Karpas-422 (cell line): ENCODE measurements at regions not wholly inside any gene's neighbourhood (a gene's known extent, or its start where the extent isn't known, plus 50 kb on each side); places are given as distances from the start of the nearest gene placed in this dataset.

Source experiments
- DNase-seq: peaks from one replicate; pipeline ENCODE4 v3.0.0-alpha.2; 2015
- H2AFZ ChIP-seq: fragments of 200-600 bp; sonication (generic); 2 replicates; pipeline ENCODE4 v1.6.1; 2014; ENCODE audit warnings: antibody characterized with exemption, low read length, mixed read lengths
- H3K27ac ChIP-seq: fragments of 200-600 bp; sonication (generic); 2 replicates; pipeline ENCODE4 v1.5.1; 2014; ENCODE audit warnings: mild to moderate bottlenecking, low read length, moderate library complexity
- H3K27me3 ChIP-seq: fragments of 200-600 bp; sonication (generic); 2 replicates; pipeline ENCODE4 v1.6.1; 2014; ENCODE audit warnings: low read length, mixed read lengths
- H3K36me3 ChIP-seq: fragments of 200-600 bp; sonication (generic); 2 replicates; pipeline ENCODE4 v1.6.1; 2014; ENCODE audit warnings: low read length, mixed read lengths; ENCODE audit not compliant: insufficient read depth
- H3K4me1 ChIP-seq: fragments of 200-600 bp; sonication (generic); 2 replicates; pipeline ENCODE4 v1.6.1; 2014; ENCODE audit warnings: mild to moderate bottlenecking, low read length, mixed read lengths
- H3K4me2 ChIP-seq: fragments of 200-600 bp; sonication (generic); 2 replicates; pipeline ENCODE4 v1.6.1; 2014; ENCODE audit warnings: low read length, low read depth, mild to moderate bottlenecking; ENCODE audit not compliant: poor library complexity, severe bottlenecking
- H3K4me3 ChIP-seq: fragments of 200-600 bp; sonication (generic); 2 replicates; pipeline ENCODE4 v1.5.1; 2014; ENCODE audit warnings: mild to moderate bottlenecking, antibody characterized with exemption, low read length, mixed read lengths
- H3K79me2 ChIP-seq: fragments of 200-600 bp; sonication (generic); 2 replicates; pipeline ENCODE4 v1.6.1; 2014; ENCODE audit warnings: mild to moderate bottlenecking, low read length, mixed read lengths
- H3K9ac ChIP-seq: fragments of 200-600 bp; sonication (generic); 2 replicates; pipeline ENCODE4 v1.6.0; 2014; ENCODE audit warnings: low read length
- H3K9me2 ChIP-seq: fragments of 200-600 bp; sonication (generic), shearing (Covaris generic); replicated peaks from 2 replicates; pipeline ENCODE4 v1.6.0; 2014; ENCODE audit warnings: mild to moderate bottlenecking, low read length, moderate library complexity; ENCODE audit not compliant: insufficient read depth
- H3K9me3 ChIP-seq: fragments of 300-700, 200-600 bp; sonication (generic); 2 replicates; pipeline ENCODE4 v1.6.1; 2014; ENCODE audit warnings: low read length, mixed read lengths
- H4K20me1 ChIP-seq: fragments of 200-600 bp; sonication (generic); 2 replicates; pipeline ENCODE4 v1.6.1; 2014; ENCODE audit warnings: mild to moderate bottlenecking, antibody characterized with exemption, low read length, low read depth; ENCODE audit not compliant: insufficient read depth

DNA sequence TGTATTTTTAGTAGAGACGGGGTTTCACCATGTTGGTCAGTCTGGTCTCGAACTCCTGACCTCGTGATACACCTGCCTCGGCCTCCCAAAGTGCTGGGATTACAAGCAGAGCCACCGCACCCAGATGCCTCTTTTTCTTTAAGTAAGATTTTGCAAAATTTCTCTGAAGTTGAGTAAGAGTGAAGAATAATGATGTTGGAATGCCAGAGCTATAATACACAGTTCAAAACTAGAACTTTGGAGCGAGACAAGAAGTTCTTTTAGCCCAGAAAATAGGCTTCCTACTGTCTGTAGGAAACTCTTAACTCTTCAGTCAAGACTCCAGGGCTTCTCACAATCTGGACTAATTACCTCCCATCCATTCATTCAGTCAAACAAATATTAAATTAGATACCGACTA lies 51.4 kb downstream of the MARCHF4 start:
- Histone ChIP-seq H3K36me3 (no peaks in the 10 kb centered on the region), H2AFZ (no peak overlapping the region), H4K20me1 (no peaks in the 10 kb centered on the region), H3K27me3 (no peaks in the 10 kb centered on the region), H3K4me1 (no peaks in the 10 kb centered on the region), H3K9ac (no peak overlapping the region), H3K27ac (no peak overlapping the region), H3K9me2 (no peaks in the 10 kb centered on the region), H3K9me3 (no peaks in the 10 kb centered on the region), H3K4me2 (no peak overlapping the region), H3K79me2 (no peaks in the 10 kb centered on the region), H3K4me3 (no peak overlapping the region)
- no peak for DNase-seq

DNA sequence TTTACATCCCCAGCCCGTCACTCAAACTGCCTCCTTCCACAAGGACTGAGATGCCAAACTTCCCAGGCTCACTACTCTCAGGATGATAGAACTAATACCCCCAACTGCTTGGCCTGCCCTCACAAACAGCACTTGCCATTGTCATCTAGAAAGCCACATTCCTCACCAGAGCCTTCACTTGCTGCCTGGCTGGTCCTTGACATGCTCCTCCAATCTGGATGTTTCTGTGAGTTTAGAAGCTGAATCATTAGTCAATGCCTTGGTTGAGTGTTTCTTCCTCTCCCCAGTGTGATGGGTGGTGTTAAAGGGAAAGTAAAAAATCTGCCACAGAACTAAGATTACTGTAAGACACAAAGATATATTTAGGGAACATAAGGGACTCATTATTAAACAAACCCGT lies 52.5 kb downstream of the MARCHF4 start:
- no peaks in the 10 kb centered on the region for H3K9me3 ChIP-seq

DNA sequence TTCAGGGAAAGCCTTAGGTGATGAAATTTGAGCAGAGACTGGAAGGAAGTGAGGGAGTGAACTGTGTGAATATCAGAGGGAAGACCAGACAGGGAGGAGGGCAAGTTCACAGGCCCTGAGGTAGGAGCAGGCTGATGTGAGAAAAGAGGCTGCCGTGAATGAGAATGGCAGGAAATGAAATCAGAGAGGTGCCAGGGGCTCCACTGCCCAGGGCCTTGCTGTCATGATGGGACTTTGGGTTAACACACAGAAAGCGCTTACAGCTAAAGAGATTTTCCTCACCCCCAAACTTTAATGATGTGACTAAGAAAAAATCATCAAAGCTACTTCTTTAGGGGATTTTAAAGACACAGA lies 53.8 kb downstream of the MARCHF4 start:
- no peaks in the 10 kb centered on the region for H3K27me3 ChIP-seq
- H3K4me3 ChIP-seq = no peak overlapping the region
- no peaks in the 10 kb centered on the region for H4K20me1 ChIP-seq
- H3K36me3 ChIP-seq = no peaks in the 10 kb centered on the region
- no peaks in the 10 kb centered on the region for H3K4me1 ChIP-seq
- H3K27ac ChIP-seq = no peak overlapping the region
- no peak for DNase-seq
- H2AFZ ChIP-seq = no peak overlapping the region
- H3K9me2 ChIP-seq = no peaks in the 10 kb centered on the region
- H3K9me3 ChIP-seq = no peaks in the 10 kb centered on the region
- H3K79me2 ChIP-seq = no peaks in the 10 kb centered on the region
- no peak overlapping the region for H3K9ac ChIP-seq
- no peak overlapping the region for H3K4me2 ChIP-seq

More for the DNA sequence above, 52.5 kb downstream of the MARCHF4 start:
- no peak overlapping the region for H3K27ac ChIP-seq
- no peaks in the 10 kb centered on the region for H3K4me1 ChIP-seq
- H3K9ac ChIP-seq = no peak overlapping the region
- no peak overlapping the region for H3K4me3 ChIP-seq
- H4K20me1 ChIP-seq = no peaks in the 10 kb centered on the region
- H3K27me3 ChIP-seq = no peaks in the 10 kb centered on the region
- no peak for DNase-seq
- no peak overlapping the region for H2AFZ ChIP-seq
- H3K36me3 ChIP-seq = no peaks in the 10 kb centered on the region
- no peak overlapping the region for H3K4me2 ChIP-seq
- H3K79me2 ChIP-seq = no peaks in the 10 kb centered on the region
- no peaks in the 10 kb centered on the region for H3K9me2 ChIP-seq

DNA sequence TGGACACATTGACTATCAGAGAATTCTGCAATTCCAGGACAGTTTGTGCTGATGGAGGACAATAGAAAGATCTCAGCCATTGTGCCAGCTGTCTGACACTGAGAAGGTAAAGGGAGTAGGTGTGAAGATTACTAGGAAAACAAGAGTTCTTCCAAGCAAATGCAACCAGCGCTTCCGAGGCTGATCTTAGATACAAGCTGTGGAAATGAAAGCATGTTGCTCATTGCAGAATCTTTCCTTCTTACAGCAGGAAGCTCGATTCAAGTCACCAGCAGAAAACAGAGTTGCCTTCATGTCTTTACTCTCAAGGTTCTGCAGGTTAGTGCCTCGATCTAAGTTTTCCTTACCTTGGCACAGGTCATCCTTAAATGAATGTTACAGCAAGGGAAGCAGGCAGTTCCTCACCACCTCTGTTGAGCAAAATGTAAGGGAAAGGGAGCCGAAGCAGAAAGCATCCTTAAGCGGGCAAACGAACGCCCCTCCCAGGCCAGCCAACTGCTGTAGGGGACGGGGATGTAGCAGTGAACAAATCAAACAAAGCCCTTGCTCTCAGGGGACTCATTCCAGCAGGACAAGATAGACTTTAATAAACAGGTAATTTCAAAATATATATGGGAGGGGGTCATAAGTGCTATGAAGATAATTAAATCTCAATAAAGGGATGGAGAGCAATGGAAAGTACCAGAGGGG lies 54.3 kb downstream of the MARCHF4 start:
- Histone ChIP-seq H3K9me2 (no peaks in the 10 kb centered on the region), H3K27me3 (no peaks in the 10 kb centered on the region), H3K9ac (no peak overlapping the region), H3K4me1 (no peaks in the 10 kb centered on the region), H4K20me1 (no peaks in the 10 kb centered on the region), H3K27ac (no peak overlapping the region), H3K79me2 (no peaks in the 10 kb centered on the region), H3K4me2 (no peak overlapping the region), H3K4me3 (no peak overlapping the region), H2AFZ (no peak overlapping the region), H3K36me3 (no peaks in the 10 kb centered on the region), H3K9me3 (no peaks in the 10 kb centered on the region)
- DNase-seq = no peak

DNA sequence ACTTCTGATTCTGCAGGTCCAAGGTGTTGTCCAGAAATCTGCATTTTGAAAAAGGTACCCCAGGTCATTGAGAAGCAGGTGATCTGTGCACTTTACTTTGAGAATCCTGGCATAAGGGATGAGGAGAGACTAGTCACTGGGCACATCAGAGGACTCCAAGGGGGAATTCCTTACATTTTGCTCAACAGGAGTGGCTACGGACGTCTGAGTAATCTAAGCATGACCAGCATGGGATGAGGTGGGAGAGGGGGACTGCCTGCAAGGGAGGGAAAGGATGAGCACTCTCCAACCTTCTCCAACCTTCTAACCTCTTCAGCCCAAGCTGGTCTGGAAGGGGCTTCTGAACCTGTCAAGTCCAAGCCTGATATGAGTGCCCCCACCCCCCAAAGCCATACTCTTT lies 55.5 kb downstream of the MARCHF4 start:
- DNase-seq = no peak
- Histone ChIP-seq H3K9me2 (no peaks in the 10 kb centered on the region), H3K4me3 (no peak overlapping the region), H3K4me1 (no peaks in the 10 kb centered on the region), H3K9me3 (no peaks in the 10 kb centered on the region), H3K27ac (no peak overlapping the region), H4K20me1 (no peaks in the 10 kb centered on the region), H3K36me3 (no peaks in the 10 kb centered on the region), H3K9ac (no peak overlapping the region), H3K27me3 (no peaks in the 10 kb centered on the region), H3K4me2 (no peak overlapping the region), H3K79me2 (no peaks in the 10 kb centered on the region), H2AFZ (no peak overlapping the region)

DNA sequence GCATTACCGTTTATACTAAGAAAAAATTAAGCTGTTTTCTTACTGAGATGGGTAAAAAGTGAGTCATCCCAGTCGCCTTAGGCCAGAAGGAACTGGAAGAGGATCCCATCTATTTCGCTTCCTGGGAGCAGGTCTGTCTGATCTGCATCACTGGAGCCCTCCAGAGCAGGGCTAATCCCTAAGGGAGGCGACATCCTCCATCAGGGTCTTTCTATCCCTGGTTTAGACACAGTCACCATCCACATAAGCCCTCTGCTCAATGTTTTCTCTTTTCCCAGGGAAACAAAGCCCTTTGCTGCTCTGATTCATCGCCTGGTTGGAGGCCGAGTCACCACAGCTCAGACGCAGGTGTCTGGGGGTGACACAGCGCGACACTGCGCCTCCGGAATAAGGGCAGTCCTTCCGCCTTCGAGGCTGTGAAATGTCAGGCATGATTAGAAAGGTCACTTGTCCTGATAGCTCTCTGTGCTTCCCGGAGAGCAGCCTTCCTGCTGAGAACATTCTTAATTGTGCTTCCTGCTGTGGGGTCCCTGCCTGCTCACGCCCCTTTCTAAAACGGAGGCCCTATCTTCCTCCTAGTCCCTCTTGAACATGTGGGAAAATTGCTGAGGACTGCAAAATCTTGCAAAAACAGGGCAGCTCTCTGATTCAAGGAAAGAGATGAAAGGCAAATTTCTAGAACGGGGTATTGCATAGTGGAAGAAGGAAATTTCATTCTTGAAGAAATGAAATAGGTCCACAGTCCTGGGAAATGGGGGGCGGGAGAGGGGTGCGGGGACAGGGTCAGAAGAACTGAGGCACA lies 56.3 kb downstream of the MARCHF4 start:
- H3K36me3 ChIP-seq = no peaks in the 10 kb centered on the region
- H3K9ac ChIP-seq = no peak overlapping the region
- no peak overlapping the region for H3K27ac ChIP-seq
- H2AFZ ChIP-seq = no peak overlapping the region
- H3K9me3 ChIP-seq = no peaks in the 10 kb centered on the region
- H3K4me3 ChIP-seq = no peak overlapping the region
- no peaks in the 10 kb centered on the region for H3K79me2 ChIP-seq
- no peaks in the 10 kb centered on the region for H3K9me2 ChIP-seq
- no peak for DNase-seq
- no peaks in the 10 kb centered on the region for H3K27me3 ChIP-seq
- no peaks in the 10 kb centered on the region for H3K4me1 ChIP-seq
- no peak overlapping the region for H3K4me2 ChIP-seq
- H4K20me1 ChIP-seq = no peaks in the 10 kb centered on the region

DNA sequence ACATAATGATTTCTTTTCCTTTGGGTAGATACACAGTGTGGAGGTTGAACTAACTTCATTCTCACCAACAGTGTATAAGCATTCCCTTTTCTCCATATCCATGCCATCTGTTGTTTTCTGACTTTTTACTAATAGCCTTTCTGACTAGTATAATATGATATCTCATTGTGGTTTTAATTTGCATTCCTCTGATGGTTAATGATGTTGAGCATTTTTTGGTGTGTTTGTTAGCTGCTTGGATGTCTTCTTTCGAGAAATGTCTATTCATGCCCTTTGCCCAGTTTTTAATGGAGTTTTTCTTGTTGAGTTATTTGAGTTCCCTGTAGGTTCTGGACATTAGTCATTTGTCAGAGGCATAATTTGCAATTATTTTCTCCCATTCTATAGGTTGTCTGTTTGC lies 59.8 kb downstream of the MARCHF4 start:
- Histone ChIP-seq H3K9me2 (no peaks in the 10 kb centered on the region), H3K4me3 (no peak overlapping the region), H3K4me2 (no peak overlapping the region), H3K9ac (no peak overlapping the region), H4K20me1 (no peaks in the 10 kb centered on the region), H3K27ac (no peak overlapping the region), H3K27me3 (no peaks in the 10 kb centered on the region), H3K9me3 (no peaks in the 10 kb centered on the region), H3K36me3 (no peaks in the 10 kb centered on the region), H2AFZ (no peak overlapping the region), H3K4me1 (no peaks in the 10 kb centered on the region), H3K79me2 (no peaks in the 10 kb centered on the region)
- no peak for DNase-seq

DNA sequence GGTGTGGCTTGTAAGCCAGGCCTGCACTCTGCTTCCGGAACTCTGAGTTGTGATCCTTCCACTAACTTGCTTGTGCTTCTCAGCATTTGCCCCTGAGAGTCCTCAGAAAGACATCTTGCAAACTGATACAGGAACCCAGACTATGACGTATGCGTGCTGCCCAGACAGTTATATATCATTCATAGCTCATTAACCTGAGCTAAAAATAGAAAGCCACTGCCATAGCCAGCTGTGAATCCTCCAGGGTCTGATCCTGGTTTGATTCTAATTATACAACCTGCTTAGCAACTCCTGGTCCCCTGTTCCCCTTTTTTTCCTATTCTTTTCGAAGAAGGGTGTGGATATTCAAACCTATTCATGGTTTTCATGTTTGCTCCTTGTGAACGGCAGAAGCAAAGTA lies 63.7 kb downstream of the MARCHF4 start:
- no peaks in the 10 kb centered on the region for H3K36me3 ChIP-seq
- no peak overlapping the region for H3K4me2 ChIP-seq
- no peak overlapping the region for H3K9ac ChIP-seq
- no peaks in the 10 kb centered on the region for H4K20me1 ChIP-seq
- H3K4me1 ChIP-seq = no peaks in the 10 kb centered on the region
- no peaks in the 10 kb centered on the region for H3K9me2 ChIP-seq
- H2AFZ ChIP-seq = no peak overlapping the region
- H3K9me3 ChIP-seq = no peaks in the 10 kb centered on the region
- H3K27me3 ChIP-seq = no peaks in the 10 kb centered on the region
- no peak overlapping the region for H3K27ac ChIP-seq
- H3K4me3 ChIP-seq = no peak overlapping the region
- no peaks in the 10 kb centered on the region for H3K79me2 ChIP-seq
- DNase-seq = no peak
